Neutrophil (primary cell): ENCODE measurements at regions not wholly inside any gene's neighbourhood (a gene's known extent, or its start where the extent isn't known, plus 50 kb on each side); places are given as distances from the start of the nearest gene placed in this dataset.
"Not testable (repeated sequence)": the region's sequence is repeated elsewhere in the genome, so short reads cannot be mapped to it uniquely, and the experiment has no call there.

Experiments used
- H3K27ac ChIP-seq: fragments of 200-600 bp; sonication (generic); 2 replicates; pipeline ENCODE4 v1.5.1; 2016; ENCODE audit warnings: mild to moderate bottlenecking, moderate library complexity
- H3K27me3 ChIP-seq: fragments of 200-600 bp; sonication (generic); 2 replicates; pipeline ENCODE4 v1.6.0; 2016; ENCODE audit warnings: mild to moderate bottlenecking
- H3K36me3 ChIP-seq: fragments of 200-600 bp; sonication (generic); 2 replicates; pipeline ENCODE4 v1.5.1; 2017
- H3K4me1 ChIP-seq, 2 experiments: fragments of 200-600 bp in 1 of 2; sonication (generic) in 1 of 2; 1 replicate in 1 of 2; 2 replicates in 1 of 2; pipeline versions ENCODE4 v1.5.1 to v1.6.1; 2013 to 2016; ENCODE audit warnings: low read depth in 1 of 2, low read length in 1 of 2, mild to moderate bottlenecking in 1 of 2, moderate library complexity in 1 of 2; ENCODE audit not compliant: control insufficient read depth in 1 of 2, insufficient read depth in 1 of 2
- H3K4me3 ChIP-seq, 2 experiments: fragments of 200-600 bp in 1 of 2; sonication (generic) in 1 of 2; 1 replicate in 1 of 2; 2 replicates in 1 of 2; pipeline ENCODE4 v1.5.1; 2013 to 2016; ENCODE audit warnings: low read depth in 1 of 2, low read length in 1 of 2, mild to moderate bottlenecking in 1 of 2, moderate library complexity in 1 of 2
- H3K9me3 ChIP-seq: fragments of 200-600 bp; sonication (generic); 2 replicates; pipeline ENCODE4 v1.5.1; 2016
- TF ChIP-seq, protein P1 (sequence below): fragments of 200-600 bp; sonication (generic); IDR thresholded peaks from 2 replicates; pipeline ENCODE4 v1.5.1; 2016; ENCODE audit warnings: antibody characterized with exemption

DNA sequence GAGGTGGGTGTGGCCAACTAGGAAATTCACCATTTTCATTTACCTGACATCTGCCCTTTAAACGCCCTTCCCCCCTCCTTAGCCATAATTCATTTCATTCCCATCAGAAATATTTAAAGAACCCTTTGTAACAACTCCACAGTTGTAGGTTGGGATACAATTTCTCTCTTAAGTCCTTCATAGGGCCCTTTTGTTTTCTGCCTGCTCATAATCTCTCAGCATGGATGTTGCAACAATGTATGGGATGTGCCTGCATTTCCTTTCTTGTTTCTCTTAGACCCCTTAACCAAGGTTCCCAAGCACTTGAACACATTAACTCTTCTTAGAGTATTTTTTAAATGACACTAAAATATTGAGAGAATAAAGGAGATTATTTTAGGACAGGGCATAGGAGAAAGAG is 51.7 kb upstream of the MYO10 start:
- TF ChIP-seq, protein P1, sequence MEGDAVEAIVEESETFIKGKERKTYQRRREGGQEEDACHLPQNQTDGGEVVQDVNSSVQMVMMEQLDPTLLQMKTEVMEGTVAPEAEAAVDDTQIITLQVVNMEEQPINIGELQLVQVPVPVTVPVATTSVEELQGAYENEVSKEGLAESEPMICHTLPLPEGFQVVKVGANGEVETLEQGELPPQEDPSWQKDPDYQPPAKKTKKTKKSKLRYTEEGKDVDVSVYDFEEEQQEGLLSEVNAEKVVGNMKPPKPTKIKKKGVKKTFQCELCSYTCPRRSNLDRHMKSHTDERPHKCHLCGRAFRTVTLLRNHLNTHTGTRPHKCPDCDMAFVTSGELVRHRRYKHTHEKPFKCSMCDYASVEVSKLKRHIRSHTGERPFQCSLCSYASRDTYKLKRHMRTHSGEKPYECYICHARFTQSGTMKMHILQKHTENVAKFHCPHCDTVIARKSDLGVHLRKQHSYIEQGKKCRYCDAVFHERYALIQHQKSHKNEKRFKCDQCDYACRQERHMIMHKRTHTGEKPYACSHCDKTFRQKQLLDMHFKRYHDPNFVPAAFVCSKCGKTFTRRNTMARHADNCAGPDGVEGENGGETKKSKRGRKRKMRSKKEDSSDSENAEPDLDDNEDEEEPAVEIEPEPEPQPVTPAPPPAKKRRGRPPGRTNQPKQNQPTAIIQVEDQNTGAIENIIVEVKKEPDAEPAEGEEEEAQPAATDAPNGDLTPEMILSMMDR: no peak
- H3K4me1 ChIP-seq: no peaks in the 10 kb centered on the region
- H3K27ac ChIP-seq: no peak overlapping the region
- no peaks in the 10 kb centered on the region for H3K9me3 ChIP-seq
- peaks cover 19% of the 10 kb centered on the region for H3K27me3 ChIP-seq
- no peak overlapping the region for H3K4me3 ChIP-seq
- no peaks in the 10 kb centered on the region for H3K36me3 ChIP-seq

DNA sequence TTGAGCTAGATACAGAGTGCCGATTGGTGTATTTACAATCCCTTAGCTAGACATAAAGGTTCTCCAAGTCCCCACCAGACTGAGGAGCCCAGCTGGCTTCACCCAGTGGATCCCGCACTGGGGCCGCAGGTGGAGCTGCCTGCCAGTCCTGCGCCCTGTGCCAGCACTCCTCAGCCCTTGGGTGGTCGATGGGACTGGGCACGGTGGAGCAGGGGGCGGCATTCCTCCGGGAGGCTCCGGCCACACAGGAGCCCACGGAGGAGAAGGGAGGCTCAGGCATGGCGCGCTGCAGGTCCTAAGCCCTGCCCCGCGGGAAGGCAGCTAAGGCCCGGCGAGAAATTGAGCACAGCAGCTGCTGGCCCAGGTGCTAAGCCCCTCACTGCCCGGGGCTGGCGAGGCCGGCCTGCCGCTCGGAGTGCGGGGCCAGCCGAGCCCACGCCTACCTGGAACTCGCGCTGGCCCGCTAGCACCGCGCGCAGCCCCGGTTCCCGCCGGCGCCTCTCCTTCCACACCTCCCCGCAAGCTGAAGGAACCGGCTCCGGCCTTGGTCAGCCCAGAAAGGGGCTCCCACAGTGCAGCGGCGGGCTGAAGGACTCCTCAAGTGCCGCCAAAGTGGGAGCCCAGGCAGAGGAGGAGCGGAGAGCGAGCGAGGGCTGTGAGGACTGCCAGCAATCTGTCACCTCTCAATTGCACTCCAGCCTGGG is 54.9 kb upstream of the MYO10 start:
- H3K27ac ChIP-seq, H3K4me1 ChIP-seq, H3K4me3 ChIP-seq, H3K9me3 ChIP-seq, H3K36me3 ChIP-seq: not testable (repeated sequence)
- H3K27me3 ChIP-seq: peaks cover 28% of the 10 kb centered on the region

DNA sequence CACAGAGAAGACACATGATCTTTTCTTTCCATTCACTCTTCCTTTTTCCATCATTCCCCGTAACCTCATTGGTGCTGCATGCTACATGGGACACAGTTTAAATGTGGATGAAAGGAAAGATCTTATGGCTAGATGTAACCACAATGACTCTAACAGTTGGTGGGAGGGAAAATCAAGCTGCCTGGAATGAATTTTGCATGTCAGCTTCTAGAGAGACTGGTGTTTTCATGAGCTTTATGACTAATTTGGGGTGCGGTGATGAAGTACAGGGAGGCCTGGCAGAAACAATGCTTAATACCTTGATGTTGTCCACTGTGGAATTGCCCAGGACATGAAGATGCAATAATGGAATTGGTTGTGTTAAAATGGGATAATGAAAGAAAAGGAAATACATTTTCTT is 55.9 kb upstream of the MYO10 start:
- TF ChIP-seq, protein P1: no peak
- Histone ChIP-seq H3K27ac (no peak overlapping the region), H3K27me3 (peaks cover 28% of the 10 kb centered on the region)

GRCh38 chr5:16992444-16992843 is 56.4 kb upstream of the MYO10 start:
- peaks cover 28% of the 10 kb centered on the region for H3K27me3 ChIP-seq
- H3K4me3 ChIP-seq: no peak overlapping the region
- no peaks in the 10 kb centered on the region for H3K9me3 ChIP-seq
- TF ChIP-seq, protein P1: no peak
- H3K4me1 ChIP-seq: no peaks in the 10 kb centered on the region
- no peaks in the 10 kb centered on the region for H3K36me3 ChIP-seq
- no peak overlapping the region for H3K27ac ChIP-seq

More for the DNA sequence above, 55.9 kb upstream of the MYO10 start:
- Histone ChIP-seq H3K4me1 (no peaks in the 10 kb centered on the region), H3K4me3 (no peak overlapping the region), H3K9me3 (no peaks in the 10 kb centered on the region), H3K36me3 (no peaks in the 10 kb centered on the region)

DNA sequence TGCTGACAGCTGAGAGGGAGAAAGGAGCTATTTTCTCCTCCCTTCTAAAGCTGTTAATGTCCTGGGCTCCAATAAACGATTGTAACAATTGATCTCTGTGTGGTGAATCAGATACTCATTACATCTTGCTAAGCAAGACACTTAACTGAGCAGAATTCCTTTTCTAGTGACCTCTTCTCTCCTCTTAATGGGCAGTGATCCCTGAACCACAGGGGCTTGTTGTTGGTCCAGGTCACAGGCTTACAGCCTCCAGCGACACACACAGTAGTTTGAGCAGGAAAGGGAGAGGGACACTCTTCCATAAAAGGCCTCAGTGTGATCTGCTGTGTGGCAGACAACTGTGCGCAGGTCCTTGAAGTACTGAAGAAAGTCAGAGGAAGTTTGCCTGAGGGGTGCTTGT is 58.5 kb upstream of the MYO10 start:
- H3K27ac ChIP-seq: no peak overlapping the region
- no peaks in the 10 kb centered on the region for H3K4me1 ChIP-seq
- TF ChIP-seq, protein P1: no peak
- H3K4me3 ChIP-seq: no peak overlapping the region
- H3K9me3 ChIP-seq: no peaks in the 10 kb centered on the region
- H3K36me3 ChIP-seq: no peaks in the 10 kb centered on the region
- H3K27me3 ChIP-seq: peaks cover 24% of the 10 kb centered on the region

GRCh38 chr5:16995372-16995771 is 59.3 kb upstream of the MYO10 start:
- TF ChIP-seq, protein P1: no peak
- no peak overlapping the region for H3K27ac ChIP-seq
- H3K9me3 ChIP-seq: no peaks in the 10 kb centered on the region
- H3K4me3 ChIP-seq: no peak overlapping the region
- H3K36me3 ChIP-seq: no peaks in the 10 kb centered on the region
- H3K27me3 ChIP-seq: peaks cover 24% of the 10 kb centered on the region
- no peaks in the 10 kb centered on the region for H3K4me1 ChIP-seq
